ENCODE measurements at regions not wholly inside any gene's neighbourhood (a gene's known extent, or its start where the extent isn't known, plus 50 kb on each side); places are given as distances from the start of the nearest gene placed in this dataset.

- ChIA-PET POLR2A (no interaction called here), CTCF (no interaction called here)
- Histone ChIP-seq H3K4me1 (no peaks in the 10 kb centered on the region), H3K9me3 (no peaks in the 10 kb centered on the region), H3K4me3 (ENCODE audit: low read depth, low read length) (no peak overlapping the region), H3K36me3 (ENCODE audit: control insufficient read depth, insufficient read depth, low read length) (no peaks in the 10 kb centered on the region), H3K27me3 (replicated peaks; ENCODE audit: control insufficient read depth, insufficient read depth, low read length) (no peaks in the 10 kb centered on the region)
- intact Hi-C loops (cut with micrococcal nuclease; ENCODE audit: unreplicated experiment): no loop called here
- Mint-ChIP-seq H3K27ac (ENCODE audit: unreplicated experiment) (no peak overlapping the region), H3K4me1 (ENCODE audit: low read depth, unreplicated experiment) (no peaks in the 10 kb centered on the region), H3K9me3 (ENCODE audit: unreplicated experiment) (no peaks in the 10 kb centered on the region), H3K27me3 (ENCODE audit: insufficient read depth, unreplicated experiment) (no peaks in the 10 kb centered on the region), H3K36me3 (ENCODE audit: insufficient read depth, unreplicated experiment) (no peaks in the 10 kb centered on the region), H3K4me3 (ENCODE audit: unreplicated experiment) (no peak overlapping the region)
- no TSS peak for BruUV-seq (replicated peaks)
- TF ChIP-seq CTCF (IDR thresholded peaks at IDR 0.05; ENCODE audit: insufficient read depth in 1 of 2, low read depth in 1 of 2, low read length in 1 of 2, severe bottlenecking in 1 of 2, unreplicated experiment in 1 of 2): no peak
- DNase-seq: no peak
Measured at GRCh38 chr5:100142607-100143006, 392.6 kb upstream of the FAM174A start.

- H3K4me1 ChIP-seq: no peaks in the 10 kb centered on the region
- Mint-ChIP-seq H3K27ac (ENCODE audit: unreplicated experiment) (no peak overlapping the region), H3K36me3 (ENCODE audit: insufficient read depth, unreplicated experiment) (no peaks in the 10 kb centered on the region), H3K9me3 (ENCODE audit: unreplicated experiment) (no peaks in the 10 kb centered on the region), H3K27me3 (ENCODE audit: insufficient read depth, unreplicated experiment) (no peaks in the 10 kb centered on the region), H3K4me3 (ENCODE audit: unreplicated experiment) (no peak overlapping the region), H3K4me1 (ENCODE audit: low read depth, unreplicated experiment) (no peaks in the 10 kb centered on the region)
- H3K4me3 ChIP-seq (ENCODE audit: low read depth, low read length): no peak overlapping the region
- H3K36me3 ChIP-seq (ENCODE audit: control insufficient read depth, insufficient read depth, low read length): no peaks in the 10 kb centered on the region
- no peak for TF ChIP-seq CTCF (IDR thresholded peaks at IDR 0.05; ENCODE audit: insufficient read depth in 1 of 2, low read depth in 1 of 2, low read length in 1 of 2, severe bottlenecking in 1 of 2, unreplicated experiment in 1 of 2)
- DNase-seq: no peak
- no peaks in the 10 kb centered on the region for H3K9me3 ChIP-seq
- POLR2A ChIA-PET: no interaction called here
- no TSS peak for BruUV-seq (replicated peaks)
- intact Hi-C loops (cut with micrococcal nuclease; ENCODE audit: unreplicated experiment): no loop called here
- CTCF ChIA-PET: no interaction called here
- H3K27me3 ChIP-seq (replicated peaks; ENCODE audit: control insufficient read depth, insufficient read depth, low read length): no peaks in the 10 kb centered on the region
Measured at GRCh38 chr5:100131161-100131560, 404.0 kb upstream of the FAM174A start.

GRCh38 chr5:100130307-100130706, 404.9 kb upstream of the FAM174A start:
- no peak for DNase-seq
- H3K9me3 ChIP-seq: no peaks in the 10 kb centered on the region
- no peaks in the 10 kb centered on the region for H3K36me3 Mint-ChIP-seq (ENCODE audit: insufficient read depth, unreplicated experiment)
- H3K36me3 ChIP-seq (ENCODE audit: control insufficient read depth, insufficient read depth, low read length): no peaks in the 10 kb centered on the region
- H3K4me3 Mint-ChIP-seq (ENCODE audit: unreplicated experiment): no peak overlapping the region
- no peak overlapping the region for H3K4me3 ChIP-seq (ENCODE audit: low read depth, low read length)
- H3K9me3 Mint-ChIP-seq (ENCODE audit: unreplicated experiment): no peaks in the 10 kb centered on the region
- ChIA-PET POLR2A (no interaction called here), CTCF (no interaction called here)
- no peak for TF ChIP-seq CTCF (IDR thresholded peaks at IDR 0.05; ENCODE audit: insufficient read depth in 1 of 2, low read depth in 1 of 2, low read length in 1 of 2, severe bottlenecking in 1 of 2, unreplicated experiment in 1 of 2)
- no peaks in the 10 kb centered on the region for H3K4me1 ChIP-seq
- intact Hi-C loops (cut with micrococcal nuclease; ENCODE audit: unreplicated experiment): no loop called here
- H3K27me3 ChIP-seq (replicated peaks; ENCODE audit: control insufficient read depth, insufficient read depth, low read length): no peaks in the 10 kb centered on the region
- no peaks in the 10 kb centered on the region for H3K27me3 Mint-ChIP-seq (ENCODE audit: insufficient read depth, unreplicated experiment)
- H3K27ac Mint-ChIP-seq (ENCODE audit: unreplicated experiment): no peak overlapping the region
- H3K4me1 Mint-ChIP-seq (ENCODE audit: low read depth, unreplicated experiment): no peaks in the 10 kb centered on the region
- BruUV-seq (replicated peaks): no TSS peak
